GM18517 (cell line): ENCODE measurements at regions not wholly inside any gene's neighbourhood (a gene's known extent, or its start where the extent isn't known, plus 50 kb on each side); places are given as distances from the start of the nearest gene placed in this dataset.
A peak's percentile ranks its signal among the peaks of the same experiment; 100 is the strongest.
"Not testable (repeated sequence)": the region's sequence is repeated elsewhere in the genome, so short reads cannot be mapped to it uniquely, and the experiment has no call there.

Experiments used
- ATAC-seq: cut with Tn5 transposase; IDR thresholded peaks from one replicate; pipeline ENCODE4 v1.9.1; 2021; ENCODE audit warnings: mild to moderate bottlenecking, moderate library complexity; ENCODE audit not compliant: unreplicated experiment

- no peak for ATAC-seq
These were observed 82.2 kb upstream of the SEC11C start for GRCh38 chr18:59057493-59057795.

GRCh38 chr18:59057969-59058368 lies 81.7 kb upstream of the SEC11C start:
- ATAC-seq: no peak

GRCh38 chr18:59059140-59059539 lies 80.5 kb upstream of the SEC11C start:
- ATAC-seq: no peak

- ATAC-seq: no peak
These were observed 79.1 kb upstream of the SEC11C start for GRCh38 chr18:59060551-59060950.

- ATAC-seq: peak; percentile 43
These were observed 77.6 kb upstream of the SEC11C start for GRCh38 chr18:59061914-59062642.

- ATAC-seq: peak; percentile 26
These were observed 77.1 kb upstream of the SEC11C start for GRCh38 chr18:59062643-59063006.

GRCh38 chr18:59063300-59063906 lies 76.3 kb upstream of the SEC11C start:
- no peak for ATAC-seq

GRCh38 chr18:59063912-59064311 lies 75.8 kb upstream of the SEC11C start:
- no peak for ATAC-seq

GRCh38 chr18:59065684-59066083 lies 74.0 kb upstream of the SEC11C start:
- no peak for ATAC-seq

GRCh38 chr18:59067873-59068272 lies 71.8 kb upstream of the SEC11C start:
- no peak for ATAC-seq

GRCh38 chr18:59068276-59069071 lies 71.2 kb upstream of the SEC11C start:
- no peak for ATAC-seq

GRCh38 chr18:59070181-59070912 lies 69.3 kb upstream of the SEC11C start:
- ATAC-seq: peak; percentile 64

GRCh38 chr18:59072727-59073421 lies 66.8 kb upstream of the SEC11C start:
- peak; percentile 78 for ATAC-seq

GRCh38 chr18:59075923-59076322 lies 63.8 kb upstream of the SEC11C start:
- ATAC-seq: no peak

- ATAC-seq: no peak
These were observed 60.4 kb upstream of the SEC11C start for GRCh38 chr18:59079264-59079663.

- ATAC-seq: not testable (repeated sequence)
These were observed 59.8 kb upstream of the SEC11C start for GRCh38 chr18:59079687-59080501.

- ATAC-seq: no peak
These were observed 56.4 kb upstream of the SEC11C start for GRCh38 chr18:59083136-59083818.

GRCh38 chr18:59085126-59085794 lies 54.4 kb upstream of the SEC11C start:
- ATAC-seq: peak; percentile 50

GRCh38 chr18:59085797-59086196 lies 53.9 kb upstream of the SEC11C start:
- no peak for ATAC-seq
